ENCODE measurements at regions not wholly inside any gene's neighbourhood (a gene's known extent, or its start where the extent isn't known, plus 50 kb on each side); places are given as distances from the start of the nearest gene placed in this dataset.

- no peak for DNase-seq
These were observed 324.7 kb downstream of the C4orf33 start for GRCh38 chr4:129420637-129421036.

DNA sequence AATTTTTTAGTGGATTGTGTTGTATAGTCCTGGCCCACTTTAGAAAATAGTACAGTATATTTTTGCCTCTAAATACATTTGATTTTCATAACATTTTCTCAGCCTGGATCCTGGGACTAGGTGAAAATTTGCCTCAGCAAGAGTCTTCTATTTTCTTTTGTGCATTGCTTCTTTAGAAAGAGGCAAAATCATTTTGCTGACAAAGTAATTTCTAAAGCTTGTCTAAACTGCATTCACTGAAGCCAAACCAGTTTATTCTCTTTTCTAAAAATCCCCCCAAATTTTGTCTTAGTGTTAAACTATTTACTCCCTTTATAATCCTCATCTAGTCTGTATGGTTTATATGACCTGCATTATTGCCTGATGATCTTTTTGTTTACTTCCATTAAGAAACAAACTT lies 326.3 kb downstream of the C4orf33 start:
- no peak for DNase-seq

- no peak for DNase-seq
These were observed 332.5 kb downstream of the C4orf33 start for GRCh38 chr4:129428454-129428853.

DNA sequence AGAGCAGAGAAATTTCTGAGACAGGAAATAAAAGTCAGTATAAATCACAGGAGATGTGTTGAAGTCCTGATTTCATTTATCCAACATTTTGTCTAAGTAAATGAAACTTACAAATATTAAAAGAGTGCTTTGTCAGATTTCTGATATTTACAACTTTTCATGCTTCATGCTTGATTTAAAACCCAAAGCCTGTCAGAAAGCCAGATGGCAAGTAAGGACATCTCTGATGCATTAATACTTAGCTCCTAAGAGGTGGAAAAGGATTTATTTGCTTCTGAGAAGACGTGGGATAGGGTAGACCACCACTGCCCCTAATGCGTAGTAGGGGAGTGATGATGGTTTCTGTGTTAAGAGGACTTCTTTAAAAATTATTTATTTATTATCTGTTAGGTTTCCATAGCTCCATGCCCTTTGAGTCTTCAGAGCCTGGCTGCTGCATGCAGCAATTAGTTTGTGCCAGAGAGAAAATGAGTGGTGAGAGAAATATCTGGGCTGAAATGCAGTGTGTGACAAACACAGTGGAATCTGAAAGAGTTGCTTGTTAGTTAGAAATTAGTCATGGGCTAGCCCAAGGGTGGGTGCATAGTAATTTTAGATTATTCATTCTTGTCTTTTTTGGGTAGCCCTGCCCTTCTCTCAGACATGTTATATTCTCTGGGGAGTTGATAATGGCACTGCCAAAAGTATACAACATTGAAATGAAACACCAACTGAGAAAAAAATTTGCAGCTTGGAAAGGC lies 333.8 kb downstream of the C4orf33 start:
- no peak for DNase-seq

- DNase-seq = no peak
These were observed 341.4 kb downstream of the C4orf33 start for GRCh38 chr4:129437347-129437746.

GRCh38 chr4:129438456-129438981 lies 342.6 kb downstream of the C4orf33 start:
- no peak for DNase-seq

- DNase-seq = no peak
These were observed 350.1 kb downstream of the C4orf33 start for GRCh38 chr4:129446074-129446473.

DNA sequence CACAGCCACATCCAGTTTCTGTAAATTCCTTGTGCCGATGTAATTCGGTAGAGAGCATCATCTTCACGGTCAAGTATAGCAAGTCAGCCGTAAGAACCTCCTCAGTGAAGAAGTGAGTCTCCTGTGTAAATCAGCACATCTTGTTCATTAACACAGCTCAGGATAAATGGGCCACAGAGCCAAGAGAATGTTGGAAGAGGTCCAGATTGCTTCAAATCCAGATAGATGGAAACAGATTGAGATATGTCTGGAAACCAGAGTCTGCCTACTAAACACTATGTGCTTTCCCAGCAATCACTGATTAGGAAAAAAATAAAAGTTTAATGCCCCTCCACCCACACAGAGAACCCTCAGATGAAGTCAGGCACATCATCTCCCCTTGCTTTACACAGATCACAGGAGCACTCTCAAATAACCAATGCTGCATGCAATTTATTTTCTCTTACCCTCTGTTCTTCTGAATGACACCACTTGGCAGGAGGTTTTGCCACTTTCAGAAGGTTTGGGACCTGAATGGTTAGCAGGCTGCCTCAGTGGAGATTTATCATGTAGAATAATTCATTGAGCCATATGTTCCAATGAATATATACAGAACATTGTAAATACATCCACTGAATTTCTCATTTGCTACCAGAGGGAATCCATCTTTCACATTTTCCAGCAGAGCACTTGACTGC lies 357.7 kb downstream of the C4orf33 start:
- DNase-seq = no peak

- DNase-seq = no peak
These were observed 359.5 kb downstream of the C4orf33 start for GRCh38 chr4:129455482-129455881.

DNA sequence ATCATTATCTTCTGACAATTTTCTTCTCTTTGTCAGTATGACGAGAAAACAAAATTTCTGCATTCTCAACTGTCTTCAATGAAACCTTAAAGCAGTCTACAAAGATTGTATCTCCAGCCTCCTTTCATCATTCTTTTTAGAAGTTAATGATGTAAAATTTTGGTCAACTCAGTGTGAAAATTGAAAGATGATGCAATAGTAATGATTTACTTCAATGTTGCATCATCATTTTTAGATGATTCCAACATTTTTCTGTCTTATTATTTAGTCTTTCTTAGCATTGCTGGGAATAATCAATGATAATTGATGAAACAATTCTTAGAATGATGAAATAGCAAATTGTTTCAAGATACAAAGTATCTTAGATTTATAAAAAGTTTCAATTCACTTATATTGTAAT lies 372.7 kb downstream of the C4orf33 start:
- no peak for DNase-seq

GRCh38 chr4:129474698-129475097 lies 378.7 kb downstream of the C4orf33 start:
- DNase-seq = no peak

DNA sequence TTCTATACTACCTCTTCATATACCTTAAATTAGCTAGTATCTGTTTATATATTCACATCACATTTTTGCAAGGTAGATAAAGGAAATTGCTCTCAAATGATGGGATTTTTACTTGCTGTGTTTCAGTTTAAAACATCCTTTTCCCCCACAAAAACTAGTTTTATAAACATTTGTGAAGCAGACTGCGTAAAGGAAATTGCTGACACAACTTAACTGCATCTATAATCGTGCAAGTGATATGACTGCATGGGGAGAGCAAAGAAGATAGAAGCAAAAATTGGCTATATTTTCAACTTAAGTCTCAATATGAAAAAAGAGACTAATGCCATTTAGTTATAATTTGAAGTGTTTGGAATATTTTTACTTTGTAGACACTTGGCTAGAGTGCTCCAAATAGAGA lies 385.2 kb downstream of the C4orf33 start:
- no peak for DNase-seq

DNA sequence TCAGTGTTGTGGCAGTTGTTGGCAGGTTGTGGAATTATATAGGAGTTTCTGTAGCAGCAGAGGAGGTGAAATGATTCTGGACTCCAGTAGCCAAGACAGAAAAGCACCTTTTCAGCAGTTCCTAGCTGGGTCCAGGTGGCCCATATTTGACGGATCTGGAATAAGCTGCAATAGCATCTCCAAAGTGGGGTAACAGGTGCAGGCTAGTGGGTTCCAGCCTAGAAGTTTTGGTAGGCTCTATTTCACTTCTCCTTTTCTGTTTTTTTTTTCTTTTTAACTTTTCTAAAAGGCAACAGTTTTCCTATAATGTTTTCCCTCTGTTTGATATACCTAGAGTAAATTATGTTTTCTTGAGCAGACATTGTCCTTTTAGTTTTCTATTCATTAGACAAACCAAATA lies 392.5 kb downstream of the C4orf33 start:
- no peak for DNase-seq

DNA sequence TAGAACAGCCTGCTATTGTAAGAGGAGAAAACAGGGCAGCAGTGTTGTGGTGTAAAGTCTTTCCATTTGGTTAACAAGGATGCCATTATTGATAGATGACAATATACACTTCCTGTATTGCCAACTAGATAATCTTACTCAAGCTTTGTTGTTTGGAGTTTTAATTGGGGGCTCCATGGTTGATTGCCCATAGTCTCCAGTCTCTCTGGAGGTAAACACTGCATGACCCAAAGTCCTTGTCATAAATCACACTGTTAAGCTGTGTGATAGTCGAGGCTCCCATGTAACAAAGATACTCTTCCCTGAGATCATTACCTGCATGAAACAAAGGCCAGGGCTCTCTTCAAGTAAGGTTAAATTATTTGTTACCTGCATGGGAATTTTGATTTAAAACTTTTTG lies 394.6 kb downstream of the C4orf33 start:
- DNase-seq = no peak

GRCh38 chr4:129498626-129499025 lies 402.7 kb downstream of the C4orf33 start:
- no peak for DNase-seq

DNA sequence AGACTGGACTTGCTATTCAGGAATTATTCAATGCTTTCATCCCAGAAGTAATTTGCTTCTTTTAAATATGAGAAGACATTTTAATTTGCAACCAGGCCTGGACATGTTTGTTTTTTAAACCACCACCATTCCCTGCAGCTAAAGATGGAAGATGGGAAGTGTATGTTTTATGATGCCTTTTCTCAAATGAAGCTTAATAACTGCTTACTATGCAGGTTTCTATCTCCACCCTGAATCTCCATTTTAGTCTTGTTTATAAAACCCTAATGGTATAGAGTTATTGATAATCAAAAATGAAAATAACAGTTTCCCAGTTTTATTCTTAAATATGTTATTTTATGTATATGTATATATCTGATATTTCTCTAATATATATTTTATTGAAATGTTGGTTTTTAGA lies 418.9 kb downstream of the C4orf33 start:
- DNase-seq = no peak

DNA sequence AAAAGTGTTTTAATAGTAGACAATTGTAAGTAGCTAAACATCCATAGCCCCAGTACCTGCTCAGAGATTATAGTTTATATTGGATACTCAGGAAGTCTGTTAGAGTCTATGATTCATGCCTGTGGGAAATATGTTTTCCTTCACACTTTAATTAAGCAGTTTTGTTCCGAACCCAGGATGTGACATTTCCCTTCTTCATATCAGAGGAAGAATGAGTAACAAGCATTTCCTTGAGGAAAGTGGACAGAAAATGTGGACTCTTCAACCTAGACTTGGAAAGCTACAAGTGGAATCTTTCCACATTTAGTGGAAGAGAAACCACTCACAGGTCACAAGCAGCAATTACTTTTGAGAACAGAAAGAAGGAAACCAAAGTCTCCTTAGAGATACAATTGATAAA lies 419.4 kb downstream of the C4orf33 start:
- DNase-seq = no peak

DNA sequence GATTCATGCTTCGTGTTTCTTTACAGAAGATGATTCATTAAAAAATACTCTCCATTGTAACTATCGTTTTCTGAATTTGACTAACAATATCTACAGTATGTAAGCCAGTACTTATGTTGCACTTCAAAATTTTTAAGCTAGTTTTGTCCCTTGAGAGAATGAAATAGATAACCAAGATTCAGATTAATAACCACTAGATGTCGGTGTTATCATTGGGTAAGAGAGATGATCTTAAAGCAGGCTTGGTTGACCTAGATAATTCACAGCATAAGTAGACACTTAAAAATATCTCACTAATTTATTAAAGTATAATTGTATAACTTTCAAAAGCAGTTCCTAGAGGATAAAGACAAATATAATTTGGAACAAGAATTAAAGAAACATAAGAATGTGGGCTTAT lies 430.9 kb downstream of the C4orf33 start:
- peak; percentile 26 for DNase-seq

DNA sequence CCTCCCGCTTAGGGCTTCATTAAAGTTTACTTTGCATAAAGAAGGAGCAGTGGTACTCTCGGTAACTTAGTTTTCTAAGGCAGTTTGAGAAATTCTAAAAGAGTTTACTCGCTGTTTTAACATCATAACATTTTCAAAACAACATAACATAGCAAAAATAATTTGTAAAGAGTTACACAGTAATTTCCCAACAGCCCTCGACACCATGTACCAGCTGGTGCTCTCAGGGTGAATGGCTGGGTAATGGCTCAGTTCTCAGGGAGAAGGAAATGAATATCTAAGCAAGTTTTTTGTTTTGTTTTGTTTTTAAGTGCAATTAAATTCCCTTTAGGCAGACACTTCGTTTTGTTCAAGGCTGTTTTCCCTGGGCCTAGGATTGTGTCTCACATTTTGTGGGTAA lies 435.3 kb downstream of the C4orf33 start:
- DNase-seq = no peak

- DNase-seq = no peak
These were observed 436.6 kb downstream of the C4orf33 start for GRCh38 chr4:129532573-129532972.

- no peak for DNase-seq
These were observed 447.3 kb downstream of the C4orf33 start for GRCh38 chr4:129543299-129543698.

- peak; percentile 42 for DNase-seq
These were observed 449.8 kb downstream of the C4orf33 start for GRCh38 chr4:129545599-129546278.

- DNase-seq = no peak
These were observed 450.6 kb downstream of the C4orf33 start for GRCh38 chr4:129546531-129546930.

DNA sequence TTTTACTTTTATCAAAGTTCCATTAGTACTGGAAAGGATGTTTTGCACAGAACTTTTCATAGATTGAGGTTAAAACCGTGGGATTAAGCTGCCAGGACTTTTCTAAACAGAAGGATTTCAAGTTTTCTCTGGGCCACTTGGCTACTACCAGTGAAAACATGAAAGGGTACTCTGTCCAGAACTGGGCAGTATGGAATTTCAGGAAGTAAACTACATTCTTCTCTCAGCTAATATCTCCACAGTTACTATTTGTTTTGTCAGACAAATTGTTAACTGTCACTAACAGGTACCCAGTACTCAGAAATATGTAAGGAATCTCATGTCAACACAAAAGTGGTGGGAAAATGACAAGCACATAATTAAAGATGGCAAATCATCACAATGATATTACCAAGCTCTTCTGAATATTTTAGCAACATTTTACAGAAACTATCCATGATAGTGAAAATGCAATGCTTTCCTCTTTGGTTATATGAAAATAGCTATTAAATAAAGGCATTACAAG lies 454.4 kb downstream of the C4orf33 start:
- no peak for DNase-seq

All from fibroblast of upper back skin (primary cell).